Stimulated activated naive CD8-positive, alpha-beta T cell treated with anti-CD3 and anti-CD28 coated beads, Interleukin-15, amount 100 ng/mL, for 72 hours (primary cell): ENCODE measurements at regions not wholly inside any gene's neighbourhood (a gene's known extent, or its start where the extent isn't known, plus 50 kb on each side); places are given as distances from the start of the nearest gene placed in this dataset.
A peak's percentile ranks its signal among the peaks of the same experiment; 100 is the strongest.

ENCODE experiments used
- ATAC-seq: fragments of 150-1000 bp; cut with Tn5 transposase; 2 replicates; pipeline ENCODE4 v1.10.0; 2021; ENCODE audit warnings: mild to moderate bottlenecking, moderate library complexity
- DNase-seq, 2 donors: peaks; one replicate each; pipeline ENCODE4 v3.0.0; 2021 to 2022
- H3K27ac Mint-ChIP-seq, 2 donors: one replicate each; pipeline ENCODE4 v1.8.0; 2022; ENCODE audit warnings: mild to moderate bottlenecking in 2 of 2, mixed read lengths in 2 of 2, moderate library complexity in 2 of 2
- H3K27me3 Mint-ChIP-seq: one replicate; pipeline ENCODE4 v1.8.0; 2022; ENCODE audit warnings: mixed read lengths
- H3K4me1 Mint-ChIP-seq: one replicate; pipeline ENCODE4 v1.8.0; 2022; ENCODE audit warnings: mild to moderate bottlenecking, mixed read lengths
- H3K4me3 Mint-ChIP-seq, 2 donors: one replicate each; pipeline ENCODE4 v1.8.0; 2022; ENCODE audit warnings: mild to moderate bottlenecking in 2 of 2, mixed read lengths in 2 of 2, moderate library complexity in 1 of 2
- H3K9me3 Mint-ChIP-seq, 2 donors: one replicate each; pipeline ENCODE4 v1.8.0; 2022; ENCODE audit warnings: mixed read lengths in 2 of 2

GRCh38 chr14:38083039-38083438 is 124.7 kb upstream of the SSTR1 start:
- no peak overlapping the region for H3K4me3 Mint-ChIP-seq
- peaks cover 25% of the 10 kb centered on the region for H3K4me1 Mint-ChIP-seq
- ATAC-seq (no peak), DNase-seq (no peak)
- H3K27ac Mint-ChIP-seq = no peak overlapping the region
- no peaks in the 10 kb centered on the region for H3K27me3 Mint-ChIP-seq
- H3K9me3 Mint-ChIP-seq = peaks cover 0 to 3% of the 10 kb centered on the region in 2 donors

- DNase-seq = no peak
- H3K27me3 Mint-ChIP-seq = no peaks in the 10 kb centered on the region
- H3K27ac Mint-ChIP-seq = no peak overlapping the region
- H3K4me1 Mint-ChIP-seq = no peaks in the 10 kb centered on the region
- peak overlapping the region; percentile 17 to 46 for H3K4me3 Mint-ChIP-seq
- ATAC-seq = no peak
- peaks cover 23 to 30% of the 10 kb centered on the region in 2 donors for H3K9me3 Mint-ChIP-seq
These were observed 118.6 kb upstream of the SSTR1 start for GRCh38 chr14:38089123-38089522.

GRCh38 chr14:38090506-38090905 is 117.2 kb upstream of the SSTR1 start:
- H3K4me1 Mint-ChIP-seq = no peaks in the 10 kb centered on the region
- H3K4me3 Mint-ChIP-seq = no peak overlapping the region
- no peak for ATAC-seq
- H3K27me3 Mint-ChIP-seq = no peaks in the 10 kb centered on the region
- DNase-seq = no peak
- H3K27ac Mint-ChIP-seq = no peak overlapping the region
- peaks cover 30 to 35% of the 10 kb centered on the region in 2 donors for H3K9me3 Mint-ChIP-seq

GRCh38 chr14:38098074-38098836 is 109.4 kb upstream of the SSTR1 start:
- peaks cover 21 to 51% of the 10 kb centered on the region in 2 donors for H3K9me3 Mint-ChIP-seq
- ATAC-seq = no peak
- H3K4me3 Mint-ChIP-seq = no peak overlapping the region
- DNase-seq = no peak
- no peaks in the 10 kb centered on the region for H3K4me1 Mint-ChIP-seq
- H3K27ac Mint-ChIP-seq = no peak overlapping the region
- H3K27me3 Mint-ChIP-seq = no peaks in the 10 kb centered on the region

- H3K9me3 Mint-ChIP-seq = peaks cover 26 to 28% of the 10 kb centered on the region in 2 donors
- H3K4me1 Mint-ChIP-seq = peaks cover 7% of the 10 kb centered on the region
- DNase-seq = no peak
- no peak overlapping the region for H3K27ac Mint-ChIP-seq
- H3K4me3 Mint-ChIP-seq = no peak overlapping the region
- ATAC-seq = no peak
- H3K27me3 Mint-ChIP-seq = no peaks in the 10 kb centered on the region
These were observed 106.0 kb upstream of the SSTR1 start for GRCh38 chr14:38101679-38102078.

- no peak for ATAC-seq
- Mint-ChIP-seq H3K27me3 (no peaks in the 10 kb centered on the region), H3K27ac (peak overlapping the region in 1 of 2 donors; percentile 82), H3K9me3 (peaks cover 33 to 35% of the 10 kb centered on the region in 2 donors), H3K4me3 (peak overlapping the region; percentile 67 to 74), H3K4me1 (peaks cover 19% of the 10 kb centered on the region)
- no peak for DNase-seq
These were observed 104.0 kb upstream of the SSTR1 start for GRCh38 chr14:38103542-38104225.

- no peak for ATAC-seq
- DNase-seq = no peak
- H3K27ac Mint-ChIP-seq = no peak overlapping the region
- peaks cover 19% of the 10 kb centered on the region for H3K4me1 Mint-ChIP-seq
- H3K27me3 Mint-ChIP-seq = no peaks in the 10 kb centered on the region
- H3K9me3 Mint-ChIP-seq = peaks cover 29 to 30% of the 10 kb centered on the region in 2 donors
- no peak overlapping the region for H3K4me3 Mint-ChIP-seq
These were observed 102.5 kb upstream of the SSTR1 start for GRCh38 chr14:38105106-38105702.

- ATAC-seq (peak; percentile 94), DNase-seq (peak; percentile 33 to 61)
- peak overlapping the region in 1 of 2 donors; percentile 17 for H3K4me3 Mint-ChIP-seq
- peaks cover 23 to 30% of the 10 kb centered on the region in 2 donors for H3K9me3 Mint-ChIP-seq
- H3K4me1 Mint-ChIP-seq = peaks cover 19% of the 10 kb centered on the region
- H3K27me3 Mint-ChIP-seq = no peaks in the 10 kb centered on the region
- H3K27ac Mint-ChIP-seq = no peak overlapping the region
These were observed 100.5 kb upstream of the SSTR1 start for GRCh38 chr14:38107216-38107631.

GRCh38 chr14:38108681-38109080 is 99.0 kb upstream of the SSTR1 start:
- ATAC-seq (no peak), DNase-seq (no peak)
- Mint-ChIP-seq H3K27ac (no peak overlapping the region), H3K9me3 (peaks cover 22 to 27% of the 10 kb centered on the region in 2 donors), H3K27me3 (no peaks in the 10 kb centered on the region), H3K4me3 (no peak overlapping the region), H3K4me1 (peaks cover 19% of the 10 kb centered on the region)

- Mint-ChIP-seq H3K27ac (no peak overlapping the region), H3K4me1 (peaks cover 12% of the 10 kb centered on the region), H3K27me3 (no peaks in the 10 kb centered on the region), H3K4me3 (no peak overlapping the region), H3K9me3 (peaks cover 17 to 27% of the 10 kb centered on the region in 2 donors)
- no peak for ATAC-seq
- no peak for DNase-seq
These were observed 97.4 kb upstream of the SSTR1 start for GRCh38 chr14:38110258-38110657.

- no peak for ATAC-seq
- H3K27ac Mint-ChIP-seq = no peak overlapping the region
- no peaks in the 10 kb centered on the region for H3K27me3 Mint-ChIP-seq
- peaks cover 12% of the 10 kb centered on the region for H3K4me1 Mint-ChIP-seq
- DNase-seq = no peak
- no peak overlapping the region for H3K4me3 Mint-ChIP-seq
- H3K9me3 Mint-ChIP-seq = peaks cover 16 to 25% of the 10 kb centered on the region in 2 donors
These were observed 96.7 kb upstream of the SSTR1 start for GRCh38 chr14:38111046-38111445.

- no peaks in the 10 kb centered on the region for H3K27me3 Mint-ChIP-seq
- no peaks in the 10 kb centered on the region for H3K4me1 Mint-ChIP-seq
- DNase-seq (no peak), ATAC-seq (no peak)
- H3K9me3 Mint-ChIP-seq = peaks cover 0 to 9% of the 10 kb centered on the region in 2 donors
- H3K4me3 Mint-ChIP-seq = no peak overlapping the region
- no peak overlapping the region for H3K27ac Mint-ChIP-seq
These were observed 94.2 kb upstream of the SSTR1 start for GRCh38 chr14:38113546-38113945.

- Mint-ChIP-seq H3K4me1 (no peaks in the 10 kb centered on the region), H3K27me3 (no peaks in the 10 kb centered on the region)
These were observed 90.8 kb upstream of the SSTR1 start for GRCh38 chr14:38116895-38117294.

GRCh38 chr14:38120109-38120508 is 87.6 kb upstream of the SSTR1 start:
- Mint-ChIP-seq H3K4me3 (no peak overlapping the region), H3K9me3 (peaks cover 4 to 6% of the 10 kb centered on the region in 2 donors), H3K4me1 (peaks cover 9% of the 10 kb centered on the region), H3K27ac (no peak overlapping the region), H3K27me3 (no peaks in the 10 kb centered on the region)
- no peak for ATAC-seq
- DNase-seq = no peak

More at GRCh38 chr14:38116895-38117294, 90.8 kb upstream of the SSTR1 start:
- H3K27ac Mint-ChIP-seq = no peak overlapping the region
- H3K4me3 Mint-ChIP-seq = no peak overlapping the region
- ATAC-seq (no peak), DNase-seq (no peak)
- peaks cover 4 to 6% of the 10 kb centered on the region in 2 donors for H3K9me3 Mint-ChIP-seq

- no peaks in the 10 kb centered on the region for H3K27me3 Mint-ChIP-seq
- no peak for ATAC-seq
- H3K4me3 Mint-ChIP-seq = no peak overlapping the region
- peaks cover 4 to 6% of the 10 kb centered on the region in 2 donors for H3K9me3 Mint-ChIP-seq
- no peak overlapping the region for H3K27ac Mint-ChIP-seq
- H3K4me1 Mint-ChIP-seq = peaks cover 9% of the 10 kb centered on the region
- no peak for DNase-seq
These were observed 86.2 kb upstream of the SSTR1 start for GRCh38 chr14:38121320-38122020.
